ENCODE measurements at regions not wholly inside any gene's neighbourhood (a gene's known extent, or its start where the extent isn't known, plus 50 kb on each side); places are given as distances from the start of the nearest gene placed in this dataset.

- no peak for TF ChIP-seq TCF7L2 (IDR thresholded peaks at IDR 0.05; ENCODE audit: borderline replicate concordance, extremely low read depth, insufficient read depth, insufficient read length)
- TF ChIP-seq RAD21 (IDR thresholded peaks at IDR 0.05; ENCODE audit: low read depth): no peak
- TF ChIP-seq ZFX (IDR thresholded peaks at IDR 0.05): no peak
- TF ChIP-seq EZH2phosphoT487 (IDR thresholded peaks at IDR 0.05; ENCODE audit: borderline replicate concordance): no peak
- TF ChIP-seq ZNF274 (IDR thresholded peaks at IDR 0.05; ENCODE audit: low read depth, low read length): no peak
- no peak for TF ChIP-seq CTCF (IDR thresholded peaks at IDR 0.05 in 2 of 3, conservative IDR thresholded peaks at IDR 0.05 in 1 of 3; ENCODE audit: borderline replicate concordance in 1 of 3, insufficient read depth in 1 of 3, low read depth in 2 of 3, low read length in 2 of 3)
- TF ChIP-seq ATF3 (IDR thresholded peaks at IDR 0.05): no peak
- TF ChIP-seq SIN3A (IDR thresholded peaks at IDR 0.05; ENCODE audit: low read depth): no peak
Observed at GRCh38 chr20:52438326-52438963, 246.9 kb upstream of the ZFP64 start (continued).

GRCh38 chr20:52434453-52434852 is 242.9 kb upstream of the ZFP64 start:
- ATAC-seq (no peak), DNase-seq (ENCODE audit: low read depth, low spot score) (no peak)
- no peak for TF ChIP-seq POLR2A (IDR thresholded peaks at IDR 0.05; ENCODE audit: borderline replicate concordance, extremely low read depth, insufficient read depth, insufficient read length)
- no peak for TF ChIP-seq YY1 (IDR thresholded peaks at IDR 0.05; ENCODE audit: extremely low read depth, insufficient replicate concordance, low read depth, low read length)
- TF ChIP-seq SP1 (IDR thresholded peaks at IDR 0.05; ENCODE audit: low read depth): no peak
- no peak for TF ChIP-seq JUND (IDR thresholded peaks at IDR 0.05)
- no peak for TF ChIP-seq SIN3A (IDR thresholded peaks at IDR 0.05; ENCODE audit: low read depth)
- TF ChIP-seq ZBTB33 (IDR thresholded peaks at IDR 0.05; ENCODE audit: extremely low read depth, insufficient replicate concordance, low read length): no peak
- ChIA-PET POLR2A (no interaction called here), CTCF (no interaction called here), RAD21 (ENCODE audit: low non-redundant PET in 1 of 2, low total read pairs in 2 of 2, uncharacterized antibody in 2 of 2, unreplicated experiment in 2 of 2) (no interaction called here)
- intact Hi-C loops (cut with micrococcal nuclease): no loop called here
- H3K27me3 ChIP-seq (ENCODE audit: insufficient read depth, low read length): no peaks in the 10 kb centered on the region
- H3K4me1 ChIP-seq (ENCODE audit: control insufficient read depth in 1 of 2, insufficient read depth in 2 of 2, low read length in 2 of 2): no peaks in the 10 kb centered on the region
- no peak overlapping the region for H2AFZ ChIP-seq (ENCODE audit: low read depth, low read length, poor library complexity, severe bottlenecking)
- no peaks in the 10 kb centered on the region for H3K9me2 ChIP-seq (ENCODE audit: insufficient read depth)
- H4K20me1 ChIP-seq (ENCODE audit: insufficient read depth): no peaks in the 10 kb centered on the region
- no TSS peak for BruUV-seq (replicated peaks)
- H3K9me3 ChIP-seq (ENCODE audit: control insufficient read depth in 1 of 2, insufficient read depth in 1 of 2, low read depth in 1 of 2, low read length in 2 of 2): no peaks in the 10 kb centered on the region; a peak in 1 of 4 replicates
- no peak overlapping the region for H3K9ac ChIP-seq (ENCODE audit: low read length)
- H3K27ac ChIP-seq (ENCODE audit: low read depth, low read length): no peak overlapping the region
- H3K36me3 ChIP-seq (ENCODE audit: control insufficient read depth in 1 of 2, insufficient read depth in 2 of 2, low read length in 2 of 2): no peaks in the 10 kb centered on the region
- no peak overlapping the region for H3K4me3 ChIP-seq (replicated peaks in 1 of 2; ENCODE audit: low read depth in 1 of 2, low read length in 2 of 2)
- no peak overlapping the region for H3K4me2 ChIP-seq (ENCODE audit: low read length)
- no peaks in the 10 kb centered on the region for H3K79me2 ChIP-seq (ENCODE audit: insufficient read depth, low read length)

All from HCT116 (cell line).